HCT116 (cell line): ENCODE measurements at regions not wholly inside any gene's neighbourhood (a gene's known extent, or its start where the extent isn't known, plus 50 kb on each side); places are given as distances from the start of the nearest gene placed in this dataset.

Experiments
- ATAC-seq: fragments of 200-7000 bp; cut with Tn5 transposase; 2 replicates; pipeline ENCODE4 v1.9.1; 2020; ENCODE audit warnings: mild to moderate bottlenecking, moderate library complexity
- BruUV-seq: library from RNA; stranded (reverse); fragments of 400-500 nt; replicated peaks from 2 replicates; lab custom pipeline; 2021; lab: Mats Ljungman, UMichigan
- CTCF ChIA-PET: fragments of 300-600 bp; sonication (Branson Sonifier 250); formaldehyde crosslinking; loops from one replicate; lab custom pipeline; 2021; ENCODE audit warnings: antibody characterized with exemption; lab: Charles Lee
- POLR2A ChIA-PET: fragments of 300-600, 350-600 bp; sonication (Branson Sonifier 250); formaldehyde crosslinking; loops from one replicate; lab custom pipeline; 2021; ENCODE audit warnings: antibody characterized with exemption; lab: Charles Lee
- RAD21 ChIA-PET, 2 experiments: fragments of 300-600 bp; sonication (Branson Sonifier 250); formaldehyde crosslinking; loops; one replicate each; lab custom pipeline; 2023; ENCODE audit warnings: low total read pairs in 2 of 2; ENCODE audit not compliant: uncharacterized antibody in 2 of 2, unreplicated experiment in 2 of 2, low non-redundant PET in 1 of 2; lab: Charles Lee
- DNase-seq: peaks from one replicate; pipeline ENCODE4 v3.0.0-alpha.2; 2010; ENCODE audit warnings: low read depth, low spot score
- H2AFZ ChIP-seq: fragments of 200-600 bp; shearing (Covaris generic), sonication (generic); 2 replicates; pipeline ENCODE4 v1.6.1; 2017; ENCODE audit warnings: low read depth, mixed run types, mixed read lengths, antibody characterized with exemption, low read length; ENCODE audit not compliant: poor library complexity, severe bottlenecking
- H3K27ac ChIP-seq: 2 replicates; pipeline ENCODE4 v1.5.1; 2012; ENCODE audit warnings: low read depth, low read length
- H3K27me3 ChIP-seq: fragments of 200-600 bp; sonication (generic); 2 replicates; pipeline ENCODE4 v1.6.1; 2016; ENCODE audit warnings: mixed run types, low read length, mixed read lengths; ENCODE audit not compliant: insufficient read depth
- H3K36me3 ChIP-seq, 2 experiments: fragments of 200-500 bp in 1 of 2; fragments of 200-600 bp in 1 of 2; sonication (Bioruptor generic) in 1 of 2; sonication (generic) in 1 of 2; 2 replicates each; pipeline versions ENCODE4 v1.5.1 to v1.6.1; 2014 to 2016; ENCODE audit warnings: low read length in 2 of 2, inconsistent platforms in 1 of 2, mixed read lengths in 1 of 2, mixed run types in 1 of 2; ENCODE audit not compliant: insufficient read depth in 2 of 2, control insufficient read depth in 1 of 2
- H3K4me1 ChIP-seq, 2 experiments: fragments of 200-600 bp in 1 of 2; sonication (generic) in 1 of 2; 2 replicates each; pipeline versions ENCODE4 v1.5.1 to v1.6.1; 2012 to 2017; ENCODE audit warnings: low read length in 2 of 2, inconsistent platforms in 1 of 2, mild to moderate bottlenecking in 1 of 2, mixed read lengths in 1 of 2, mixed run types in 1 of 2, moderate library complexity in 1 of 2; ENCODE audit not compliant: insufficient read depth in 2 of 2, control insufficient read depth in 1 of 2
- H3K4me2 ChIP-seq: fragments of 200-600 bp; sonication (generic); 2 replicates; pipeline ENCODE4 v1.6.1; 2017; ENCODE audit warnings: mixed run types, low read length, mixed read lengths
- H3K4me3 ChIP-seq, 2 experiments: fragments of 200-600 bp in 1 of 2; sonication (generic) in 1 of 2; replicated peaks in 1 of 2; 2 replicates each; pipeline ENCODE4 v1.5.1; 2011 to 2016; ENCODE audit warnings: low read length in 2 of 2, control low read depth in 1 of 2, low read depth in 1 of 2, mild to moderate bottlenecking in 1 of 2, mixed read lengths in 1 of 2, mixed run types in 1 of 2
- H3K79me2 ChIP-seq: fragments of 200-600 bp; sonication (generic); 2 replicates; pipeline ENCODE4 v1.6.1; 2017; ENCODE audit warnings: mild to moderate bottlenecking, mixed run types, low read length, moderate library complexity, mixed read lengths; ENCODE audit not compliant: insufficient read depth
- H3K9ac ChIP-seq: fragments of 200-600 bp; sonication (generic); 2 replicates; pipeline ENCODE4 v1.6.1; 2016; ENCODE audit warnings: low read length, mixed read lengths
- H3K9me2 ChIP-seq: fragments of 200-600 bp; sonication (generic), shearing (Covaris generic); 2 replicates; pipeline ENCODE4 v1.6.1; 2017; ENCODE audit warnings: mixed run types, mild to moderate bottlenecking, moderate library complexity; ENCODE audit not compliant: insufficient read depth
- H3K9me3 ChIP-seq, 2 experiments: fragments of 200-500 bp in 1 of 2; fragments of 200-600 bp in 1 of 2; sonication (Bioruptor generic) in 1 of 2; sonication (generic) in 1 of 2; 2 replicates each; pipeline ENCODE4 v1.6.1; 2014 to 2017; ENCODE audit warnings: low read length in 2 of 2, mixed read lengths in 2 of 2, inconsistent platforms in 1 of 2, low read depth in 1 of 2, mild to moderate bottlenecking in 1 of 2, mixed run types in 1 of 2, moderate library complexity in 1 of 2; ENCODE audit not compliant: control insufficient read depth in 1 of 2, insufficient read depth in 1 of 2
- H4K20me1 ChIP-seq: fragments of 200-600 bp; sonication (generic), shearing (Covaris generic); 2 replicates; pipeline ENCODE4 v1.6.1; 2017; ENCODE audit warnings: mixed run types, mild to moderate bottlenecking, moderate library complexity; ENCODE audit not compliant: insufficient read depth
- CEBPB ChIP-seq: IDR thresholded peaks from 2 replicates; pipeline ENCODE4 v1.6.1; 2012; ENCODE audit warnings: low read depth
- ELF1 ChIP-seq: IDR thresholded peaks from 2 replicates; pipeline ENCODE4 v1.6.1; 2012; ENCODE audit warnings: low read depth, borderline replicate concordance
- EZH2phosphoT487 ChIP-seq: fragments of 200-600 bp; IDR thresholded peaks from 2 replicates; pipeline ENCODE4 v1.6.1; 2018; ENCODE audit warnings: antibody characterized with exemption, borderline replicate concordance
- FOSL1 ChIP-seq: IDR thresholded peaks from 2 replicates; pipeline ENCODE4 v1.6.1; 2012; ENCODE audit warnings: low read depth
- POLR2AphosphoS5 ChIP-seq: IDR thresholded peaks from 2 replicates; pipeline ENCODE4 v1.6.1; 2011; ENCODE audit warnings: mild to moderate bottlenecking, low read depth, low read length, moderate library complexity
- RAD21 ChIP-seq: IDR thresholded peaks from 2 replicates; pipeline ENCODE4 v1.6.1; 2012; ENCODE audit warnings: low read depth, mild to moderate bottlenecking
- SIN3A ChIP-seq: IDR thresholded peaks from 2 replicates; pipeline ENCODE4 v1.6.1; 2012; ENCODE audit warnings: low read depth
- TCF7L2 ChIP-seq: IDR thresholded peaks from 2 replicates; pipeline ENCODE4 v1.7.0; 2011; ENCODE audit warnings: borderline replicate concordance, inconsistent platforms; ENCODE audit not compliant: insufficient read depth, insufficient read length; ENCODE audit errors: extremely low read depth
- YY1 ChIP-seq: IDR thresholded peaks from 2 replicates; pipeline ENCODE4 v1.6.1; 2011; ENCODE audit warnings: low read length, low read depth, moderate library complexity, mild to moderate bottlenecking; ENCODE audit not compliant: insufficient replicate concordance; ENCODE audit errors: extremely low read depth
- ZFX ChIP-seq: fragments of 450-650 bp; IDR thresholded peaks from 2 replicates; pipeline ENCODE4 v1.6.1; 2017
- intact Hi-C: fragments of 100-400 bp; cut with micrococcal nuclease; formaldehyde crosslinking; loops from 2 replicates; pipeline ENCODE4 v1.10.0; 2022
- TF ChIP-seq, protein P1 (sequence below): IDR thresholded peaks from 2 replicates; pipeline ENCODE4 v1.6.1; 2012
- TF ChIP-seq, protein P2 (sequence below): IDR thresholded peaks from 2 replicates; pipeline ENCODE4 v1.6.1; 2011; ENCODE audit warnings: mild to moderate bottlenecking, low read length, moderate library complexity; ENCODE audit not compliant: insufficient replicate concordance; ENCODE audit errors: extremely low read depth
- TF ChIP-seq, protein P3 (sequence below), 3 experiments: fragments of 200-600 bp in 1 of 3; sonication (generic) in 1 of 3; IDR thresholded peaks in 2 of 3; conservative IDR thresholded peaks in 1 of 3; 2 replicates each; pipeline ENCODE4 v1.5.1; 2012 to 2017; ENCODE audit warnings: low read depth in 2 of 3, low read length in 2 of 3, antibody characterized with exemption in 1 of 3, borderline replicate concordance in 1 of 3, control low read depth in 1 of 3, mild to moderate bottlenecking in 1 of 3, mixed read lengths in 1 of 3, mixed run types in 1 of 3, moderate library complexity in 1 of 3; ENCODE audit not compliant: insufficient read depth in 1 of 3

DNA sequence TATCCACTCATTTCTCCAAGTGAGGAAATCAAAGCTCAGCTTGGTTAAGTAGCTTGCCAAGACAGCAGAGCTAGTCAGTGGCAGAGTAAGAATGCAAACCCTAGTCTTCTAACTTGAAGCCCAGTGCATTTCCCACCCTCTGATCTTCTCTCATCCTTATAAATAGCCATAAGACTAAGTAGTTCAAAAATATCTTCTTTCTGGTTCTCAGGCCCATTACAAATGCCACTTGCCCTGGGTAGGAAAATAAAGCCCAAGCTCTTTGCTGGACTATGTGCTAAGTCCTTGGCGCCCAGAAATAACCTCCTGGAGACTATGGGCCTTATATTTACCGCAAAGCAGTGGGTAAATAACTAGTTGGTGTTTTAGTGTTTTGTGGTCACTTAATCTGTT is 505.8 kb downstream of the PLPP3 start:
- no peak for ATAC-seq
- CTCF ChIA-PET = no interaction called here
- RAD21 ChIA-PET = no interaction called here
- Histone ChIP-seq H3K27ac (no peak overlapping the region), H3K27me3 (no peaks in the 10 kb centered on the region), H3K4me1 (no peaks in the 10 kb centered on the region), H3K9ac (no peak overlapping the region), H3K4me2 (no peak overlapping the region), H4K20me1 (no peaks in the 10 kb centered on the region), H3K4me3 (no peak overlapping the region), H3K9me2 (no peaks in the 10 kb centered on the region), H3K9me3 (no peaks in the 10 kb centered on the region), H3K36me3 (no peaks in the 10 kb centered on the region)
- POLR2A ChIA-PET = no interaction called here
- DNase-seq = no peak
- intact Hi-C loops = no loop called here
- no TSS peak for BruUV-seq
- TF ChIP-seq, protein P1, sequence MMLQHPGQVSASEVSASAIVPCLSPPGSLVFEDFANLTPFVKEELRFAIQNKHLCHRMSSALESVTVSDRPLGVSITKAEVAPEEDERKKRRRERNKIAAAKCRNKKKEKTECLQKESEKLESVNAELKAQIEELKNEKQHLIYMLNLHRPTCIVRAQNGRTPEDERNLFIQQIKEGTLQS = no peak
- TF ChIP-seq, protein P2, sequence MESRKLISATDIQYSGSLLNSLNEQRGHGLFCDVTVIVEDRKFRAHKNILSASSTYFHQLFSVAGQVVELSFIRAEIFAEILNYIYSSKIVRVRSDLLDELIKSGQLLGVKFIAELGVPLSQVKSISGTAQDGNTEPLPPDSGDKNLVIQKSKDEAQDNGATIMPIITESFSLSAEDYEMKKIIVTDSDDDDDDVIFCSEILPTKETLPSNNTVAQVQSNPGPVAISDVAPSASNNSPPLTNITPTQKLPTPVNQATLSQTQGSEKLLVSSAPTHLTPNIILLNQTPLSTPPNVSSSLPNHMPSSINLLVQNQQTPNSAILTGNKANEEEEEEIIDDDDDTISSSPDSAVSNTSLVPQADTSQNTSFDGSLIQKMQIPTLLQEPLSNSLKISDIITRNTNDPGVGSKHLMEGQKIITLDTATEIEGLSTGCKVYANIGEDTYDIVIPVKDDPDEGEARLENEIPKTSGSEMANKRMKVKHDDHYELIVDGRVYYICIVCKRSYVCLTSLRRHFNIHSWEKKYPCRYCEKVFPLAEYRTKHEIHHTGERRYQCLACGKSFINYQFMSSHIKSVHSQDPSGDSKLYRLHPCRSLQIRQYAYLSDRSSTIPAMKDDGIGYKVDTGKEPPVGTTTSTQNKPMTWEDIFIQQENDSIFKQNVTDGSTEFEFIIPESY = no peak
- TF ChIP-seq, protein P3, sequence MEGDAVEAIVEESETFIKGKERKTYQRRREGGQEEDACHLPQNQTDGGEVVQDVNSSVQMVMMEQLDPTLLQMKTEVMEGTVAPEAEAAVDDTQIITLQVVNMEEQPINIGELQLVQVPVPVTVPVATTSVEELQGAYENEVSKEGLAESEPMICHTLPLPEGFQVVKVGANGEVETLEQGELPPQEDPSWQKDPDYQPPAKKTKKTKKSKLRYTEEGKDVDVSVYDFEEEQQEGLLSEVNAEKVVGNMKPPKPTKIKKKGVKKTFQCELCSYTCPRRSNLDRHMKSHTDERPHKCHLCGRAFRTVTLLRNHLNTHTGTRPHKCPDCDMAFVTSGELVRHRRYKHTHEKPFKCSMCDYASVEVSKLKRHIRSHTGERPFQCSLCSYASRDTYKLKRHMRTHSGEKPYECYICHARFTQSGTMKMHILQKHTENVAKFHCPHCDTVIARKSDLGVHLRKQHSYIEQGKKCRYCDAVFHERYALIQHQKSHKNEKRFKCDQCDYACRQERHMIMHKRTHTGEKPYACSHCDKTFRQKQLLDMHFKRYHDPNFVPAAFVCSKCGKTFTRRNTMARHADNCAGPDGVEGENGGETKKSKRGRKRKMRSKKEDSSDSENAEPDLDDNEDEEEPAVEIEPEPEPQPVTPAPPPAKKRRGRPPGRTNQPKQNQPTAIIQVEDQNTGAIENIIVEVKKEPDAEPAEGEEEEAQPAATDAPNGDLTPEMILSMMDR (IDR thresholded peaks at IDR 0.05 in 2 of 3, conservative IDR thresholded peaks at IDR 0.05 in 1 of 3; ENCODE audit: borderline replicate concordance in 1 of 3, insufficient read depth in 1 of 3, low read depth in 2 of 3, low read length in 2 of 3) = no peak
- no peak for TF ChIP-seq FOSL1
- no peak for TF ChIP-seq ELF1
- TF ChIP-seq CEBPB = no peak
- TF ChIP-seq TCF7L2 = no peak
- no peak for TF ChIP-seq YY1
- no peak for TF ChIP-seq ZFX
- TF ChIP-seq RAD21 = no peak
- TF ChIP-seq POLR2AphosphoS5 = no peak
- TF ChIP-seq EZH2phosphoT487 = no peak
- TF ChIP-seq SIN3A = no peak
- TF ChIP-seq, all 23 proteins: peak for 0
- Histone ChIP-seq H3K79me2 (no peaks in the 10 kb centered on the region), H2AFZ (no peak overlapping the region)
